ENCODE measurements at regions not wholly inside any gene's neighbourhood (a gene's known extent, or its start where the extent isn't known, plus 50 kb on each side); places are given as distances from the start of the nearest gene placed in this dataset.

DNA sequence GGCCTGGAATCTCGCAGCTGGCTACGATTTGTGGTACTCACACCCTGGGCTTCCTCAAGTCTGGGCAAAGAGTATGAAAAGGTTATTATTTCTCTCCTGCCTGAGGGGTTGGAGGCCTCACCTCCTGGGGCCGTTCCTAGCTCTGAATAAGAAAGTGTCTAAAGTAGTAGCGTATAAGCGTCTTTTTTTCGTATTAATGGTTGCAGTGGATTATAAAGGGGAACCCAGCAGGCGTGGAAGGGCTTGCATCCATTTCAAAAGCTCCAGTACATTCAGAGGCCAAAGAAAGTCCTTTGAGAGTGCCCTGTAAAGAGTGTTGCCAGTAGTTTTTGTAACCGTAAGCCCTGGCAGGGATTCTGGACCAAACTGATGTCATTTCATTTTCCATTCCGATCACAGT lies 72.2 kb upstream of the MPHOSPH6 start:
- no peak for ATAC-seq
- intact Hi-C loops (cut with micrococcal nuclease; ENCODE audit: unreplicated experiment) (no loop called here), in situ Hi-C loops (cut with HindIII; ENCODE audit: low pct_unique_long_range_greater_than_20kb, low sequenced_read_pairs) (no loop called here)
- no peaks in the 10 kb centered on the region; the same call in 1 of the 2 replicates for H3K27me3 ChIP-seq (ENCODE audit: control insufficient read depth, insufficient read depth, low read length)
- H3K9me3 ChIP-seq (ENCODE audit: control insufficient read depth, insufficient read depth, low read depth, low read length): no peaks in the 10 kb centered on the region
- BruUV-seq (replicated peaks): no TSS peak
- no peaks in the 10 kb centered on the region for H3K4me1 ChIP-seq (ENCODE audit: control insufficient read depth, insufficient read depth, low read length)
- POLR2A ChIA-PET: no interaction called here
- no peaks in the 10 kb centered on the region for H3K36me3 ChIP-seq (ENCODE audit: control insufficient read depth, insufficient read depth, low read length)
- H3K4me3 ChIP-seq (ENCODE audit: low read depth in 2 of 2, low read length in 2 of 2): no peak overlapping the region
- CTCF ChIA-PET: no interaction called here
- TF ChIP-seq TCF7L2 (IDR thresholded peaks at IDR 0.05; ENCODE audit: low read depth, low read length) (no peak), POLR2AphosphoS5 (IDR thresholded peaks at IDR 0.05; ENCODE audit: low read depth, low read length) (no peak), SIN3A (IDR thresholded peaks at IDR 0.05; ENCODE audit: borderline replicate concordance, insufficient read depth, low read depth, low read length) (no peak)
- TF ChIP-seq, protein P1, sequence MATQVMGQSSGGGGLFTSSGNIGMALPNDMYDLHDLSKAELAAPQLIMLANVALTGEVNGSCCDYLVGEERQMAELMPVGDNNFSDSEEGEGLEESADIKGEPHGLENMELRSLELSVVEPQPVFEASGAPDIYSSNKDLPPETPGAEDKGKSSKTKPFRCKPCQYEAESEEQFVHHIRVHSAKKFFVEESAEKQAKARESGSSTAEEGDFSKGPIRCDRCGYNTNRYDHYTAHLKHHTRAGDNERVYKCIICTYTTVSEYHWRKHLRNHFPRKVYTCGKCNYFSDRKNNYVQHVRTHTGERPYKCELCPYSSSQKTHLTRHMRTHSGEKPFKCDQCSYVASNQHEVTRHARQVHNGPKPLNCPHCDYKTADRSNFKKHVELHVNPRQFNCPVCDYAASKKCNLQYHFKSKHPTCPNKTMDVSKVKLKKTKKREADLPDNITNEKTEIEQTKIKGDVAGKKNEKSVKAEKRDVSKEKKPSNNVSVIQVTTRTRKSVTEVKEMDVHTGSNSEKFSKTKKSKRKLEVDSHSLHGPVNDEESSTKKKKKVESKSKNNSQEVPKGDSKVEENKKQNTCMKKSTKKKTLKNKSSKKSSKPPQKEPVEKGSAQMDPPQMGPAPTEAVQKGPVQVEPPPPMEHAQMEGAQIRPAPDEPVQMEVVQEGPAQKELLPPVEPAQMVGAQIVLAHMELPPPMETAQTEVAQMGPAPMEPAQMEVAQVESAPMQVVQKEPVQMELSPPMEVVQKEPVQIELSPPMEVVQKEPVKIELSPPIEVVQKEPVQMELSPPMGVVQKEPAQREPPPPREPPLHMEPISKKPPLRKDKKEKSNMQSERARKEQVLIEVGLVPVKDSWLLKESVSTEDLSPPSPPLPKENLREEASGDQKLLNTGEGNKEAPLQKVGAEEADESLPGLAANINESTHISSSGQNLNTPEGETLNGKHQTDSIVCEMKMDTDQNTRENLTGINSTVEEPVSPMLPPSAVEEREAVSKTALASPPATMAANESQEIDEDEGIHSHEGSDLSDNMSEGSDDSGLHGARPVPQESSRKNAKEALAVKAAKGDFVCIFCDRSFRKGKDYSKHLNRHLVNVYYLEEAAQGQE (IDR thresholded peaks at IDR 0.05; ENCODE audit: insufficient read depth in 1 of 2, low read depth in 2 of 2, low read length in 1 of 2): no peak
- TF ChIP-seq, protein P2, sequence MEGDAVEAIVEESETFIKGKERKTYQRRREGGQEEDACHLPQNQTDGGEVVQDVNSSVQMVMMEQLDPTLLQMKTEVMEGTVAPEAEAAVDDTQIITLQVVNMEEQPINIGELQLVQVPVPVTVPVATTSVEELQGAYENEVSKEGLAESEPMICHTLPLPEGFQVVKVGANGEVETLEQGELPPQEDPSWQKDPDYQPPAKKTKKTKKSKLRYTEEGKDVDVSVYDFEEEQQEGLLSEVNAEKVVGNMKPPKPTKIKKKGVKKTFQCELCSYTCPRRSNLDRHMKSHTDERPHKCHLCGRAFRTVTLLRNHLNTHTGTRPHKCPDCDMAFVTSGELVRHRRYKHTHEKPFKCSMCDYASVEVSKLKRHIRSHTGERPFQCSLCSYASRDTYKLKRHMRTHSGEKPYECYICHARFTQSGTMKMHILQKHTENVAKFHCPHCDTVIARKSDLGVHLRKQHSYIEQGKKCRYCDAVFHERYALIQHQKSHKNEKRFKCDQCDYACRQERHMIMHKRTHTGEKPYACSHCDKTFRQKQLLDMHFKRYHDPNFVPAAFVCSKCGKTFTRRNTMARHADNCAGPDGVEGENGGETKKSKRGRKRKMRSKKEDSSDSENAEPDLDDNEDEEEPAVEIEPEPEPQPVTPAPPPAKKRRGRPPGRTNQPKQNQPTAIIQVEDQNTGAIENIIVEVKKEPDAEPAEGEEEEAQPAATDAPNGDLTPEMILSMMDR (IDR thresholded peaks at IDR 0.05): no peak
- H3K27ac ChIP-seq (ENCODE audit: low read length): no peak overlapping the region
- no peak for DNase-seq (ENCODE audit: low read depth, low spot score)

DNA sequence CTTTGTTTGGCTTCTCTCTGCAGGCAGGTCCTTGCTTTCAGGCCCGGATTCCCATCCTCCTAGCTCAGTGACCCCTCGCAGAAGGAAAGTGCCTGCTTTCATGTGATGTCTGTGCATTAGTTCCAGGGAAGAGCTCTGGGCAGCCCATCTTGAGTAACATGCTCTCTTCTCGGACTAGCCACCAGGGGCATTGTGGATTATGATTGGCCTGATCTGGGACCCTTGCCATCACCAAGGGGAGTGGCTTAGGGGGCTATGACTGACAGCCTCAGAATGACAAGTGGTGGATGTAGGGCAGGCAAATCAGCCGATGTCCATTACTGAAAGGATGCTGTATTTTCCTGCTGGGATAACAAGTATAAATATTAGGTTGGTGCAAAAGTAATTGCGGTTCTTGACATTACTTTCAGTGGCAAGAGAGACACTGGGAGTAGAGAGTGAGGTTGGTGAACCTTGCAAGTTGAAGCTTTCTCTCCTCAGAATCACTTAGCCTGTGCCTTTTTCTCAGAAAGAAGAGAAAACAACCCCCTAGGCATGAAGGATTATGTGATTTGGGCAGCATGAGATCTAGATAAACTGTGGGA lies 71.5 kb upstream of the MPHOSPH6 start:
- intact Hi-C loops (cut with micrococcal nuclease; ENCODE audit: unreplicated experiment) (no loop called here), in situ Hi-C loops (cut with HindIII; ENCODE audit: low pct_unique_long_range_greater_than_20kb, low sequenced_read_pairs) (no loop called here)
- no TSS peak for BruUV-seq (replicated peaks)
- DNase-seq (ENCODE audit: low read depth, low spot score): no peak
- H3K36me3 ChIP-seq (ENCODE audit: control insufficient read depth, insufficient read depth, low read length): no peaks in the 10 kb centered on the region
- CTCF ChIA-PET: no interaction called here
- no peak overlapping the region for H3K4me3 ChIP-seq (ENCODE audit: low read depth in 2 of 2, low read length in 2 of 2)
- no peak for ATAC-seq
- H3K9me3 ChIP-seq (ENCODE audit: control insufficient read depth, insufficient read depth, low read depth, low read length): no peaks in the 10 kb centered on the region
- no peaks in the 10 kb centered on the region; the same call in 1 of the 2 replicates for H3K27me3 ChIP-seq (ENCODE audit: control insufficient read depth, insufficient read depth, low read length)
- POLR2A ChIA-PET: no interaction called here
- TF ChIP-seq POLR2AphosphoS5 (IDR thresholded peaks at IDR 0.05; ENCODE audit: low read depth, low read length) (no peak), SIN3A (IDR thresholded peaks at IDR 0.05; ENCODE audit: borderline replicate concordance, insufficient read depth, low read depth, low read length) (no peak), TCF7L2 (IDR thresholded peaks at IDR 0.05; ENCODE audit: low read depth, low read length) (no peak)
- TF ChIP-seq, protein P2 (IDR thresholded peaks at IDR 0.05): no peak
- TF ChIP-seq, protein P1 (IDR thresholded peaks at IDR 0.05; ENCODE audit: insufficient read depth in 1 of 2, low read depth in 2 of 2, low read length in 1 of 2): no peak
- no peaks in the 10 kb centered on the region for H3K4me1 ChIP-seq (ENCODE audit: control insufficient read depth, insufficient read depth, low read length)
- H3K27ac ChIP-seq (ENCODE audit: low read length): no peak overlapping the region
